Dermis blood vessel endothelial cell (primary cell): ENCODE measurements at regions not wholly inside any gene's neighbourhood (a gene's known extent, or its start where the extent isn't known, plus 50 kb on each side); places are given as distances from the start of the nearest gene placed in this dataset.

ENCODE experiments used
- DNase-seq: peaks from one replicate; pipeline ENCODE4 v3.0.0; 2010

- DNase-seq: peak; percentile 68
Observed at GRCh38 chr2:234335661-234336228, 161.1 kb downstream of the ARL4C start.

DNA sequence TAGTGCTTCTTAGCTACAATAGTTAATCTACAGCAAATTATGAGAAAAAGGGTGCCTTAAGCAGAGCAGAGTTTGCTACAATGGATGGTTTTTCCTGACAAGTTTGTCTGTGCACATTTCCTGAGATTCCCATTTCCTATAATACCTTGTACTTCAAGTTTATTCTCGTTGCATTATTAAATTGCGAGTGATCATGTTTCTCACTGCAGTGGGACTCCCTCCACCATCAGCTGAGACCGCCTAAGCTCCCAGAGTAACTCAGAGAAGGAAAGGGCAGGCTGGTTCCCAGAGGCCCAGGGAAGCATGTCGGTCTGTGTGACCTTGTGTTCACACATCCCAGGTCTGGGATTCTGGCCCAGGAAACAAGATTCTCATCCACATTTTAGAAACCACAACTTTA, 162.1 kb downstream of the ARL4C start:
- no peak for DNase-seq

GRCh38 chr2:234334151-234334550, 162.7 kb downstream of the ARL4C start:
- DNase-seq: peak; percentile 66

DNA sequence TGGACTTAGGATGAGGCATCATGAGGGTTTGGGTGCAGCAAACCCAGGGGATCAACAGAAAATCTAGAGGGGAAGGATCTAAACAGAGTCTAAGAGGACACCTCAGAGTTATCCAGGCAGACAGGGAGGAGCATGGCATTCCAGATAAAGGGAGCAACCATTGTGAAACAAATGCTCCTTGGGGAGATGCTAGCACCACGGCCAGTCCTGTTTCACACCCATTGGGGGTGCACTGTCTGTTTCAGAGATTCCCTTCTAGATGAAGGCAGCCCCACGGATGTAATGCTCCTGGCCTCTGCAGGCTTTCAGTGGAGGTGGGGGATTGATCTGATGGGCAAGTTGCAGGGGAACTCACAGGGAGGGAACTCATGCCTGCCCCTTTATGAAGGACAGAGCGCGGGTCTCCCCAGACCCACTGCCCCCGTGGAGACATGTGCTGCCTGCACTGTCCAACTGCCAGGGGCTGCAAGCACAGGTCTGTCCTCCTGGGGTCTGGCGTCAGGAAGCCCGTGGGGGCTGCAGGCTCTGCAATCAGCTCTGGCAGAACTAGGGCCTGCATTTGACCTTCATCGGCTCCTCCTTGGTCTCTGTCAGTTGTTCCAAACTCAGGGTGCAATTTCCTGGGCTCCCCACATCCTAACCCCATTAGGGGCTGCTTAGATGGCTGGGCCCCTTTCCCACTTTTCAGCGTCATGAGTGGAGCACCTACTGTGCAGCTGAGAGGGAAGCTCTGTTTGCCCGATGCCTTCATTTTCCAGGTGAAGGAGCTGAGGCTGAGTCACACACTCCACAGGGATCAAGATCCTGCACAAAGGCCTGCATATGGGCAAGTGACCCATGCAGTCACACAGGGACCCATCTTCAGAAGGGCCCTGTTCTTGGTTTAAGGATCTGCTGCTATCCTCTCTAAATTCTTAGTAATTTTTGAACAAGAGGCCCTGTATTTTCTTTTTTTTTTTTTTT, 163.4 kb downstream of the ARL4C start:
- no peak for DNase-seq

GRCh38 chr2:234331966-234332365, 164.9 kb downstream of the ARL4C start:
- DNase-seq: no peak

DNA sequence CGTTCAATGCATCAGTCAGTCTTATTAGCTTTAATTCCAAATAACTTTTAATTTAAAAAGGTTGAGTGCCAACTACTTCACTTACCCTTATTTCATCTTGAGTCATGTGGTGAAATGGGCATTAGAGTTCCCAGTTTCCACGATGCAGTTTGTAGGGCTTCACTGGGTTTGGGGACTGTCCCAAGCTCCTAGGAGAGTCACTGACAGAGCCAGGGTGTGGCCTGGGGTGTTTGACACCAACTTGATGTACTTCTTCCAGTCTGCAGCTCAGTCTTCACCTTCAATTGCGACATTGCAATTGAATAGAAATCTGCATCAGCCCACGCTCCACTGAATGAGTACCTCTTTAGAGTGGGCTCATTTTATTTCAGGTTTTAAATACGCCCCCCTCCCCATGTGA, 165.3 kb downstream of the ARL4C start:
- DNase-seq: no peak

DNA sequence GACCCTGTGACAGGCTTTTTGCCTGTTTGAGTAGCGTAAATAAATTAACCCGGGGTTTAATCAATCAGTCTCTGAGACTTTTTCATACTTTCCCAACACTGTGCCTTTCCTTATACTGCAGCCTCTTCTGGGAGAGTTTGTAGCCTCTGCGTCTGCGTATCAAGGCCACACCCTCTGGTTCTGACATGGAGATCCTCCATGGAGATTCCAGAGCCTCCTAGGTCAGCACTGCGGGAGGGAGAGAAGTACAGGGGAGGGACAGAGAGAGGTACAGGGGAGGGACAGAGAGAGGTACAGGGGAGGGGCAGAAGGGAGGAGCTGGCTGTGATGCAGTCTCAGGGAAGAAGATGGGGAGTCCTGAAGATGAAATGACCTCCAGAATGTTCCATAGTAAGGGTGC, 166.0 kb downstream of the ARL4C start:
- no peak for DNase-seq

DNA sequence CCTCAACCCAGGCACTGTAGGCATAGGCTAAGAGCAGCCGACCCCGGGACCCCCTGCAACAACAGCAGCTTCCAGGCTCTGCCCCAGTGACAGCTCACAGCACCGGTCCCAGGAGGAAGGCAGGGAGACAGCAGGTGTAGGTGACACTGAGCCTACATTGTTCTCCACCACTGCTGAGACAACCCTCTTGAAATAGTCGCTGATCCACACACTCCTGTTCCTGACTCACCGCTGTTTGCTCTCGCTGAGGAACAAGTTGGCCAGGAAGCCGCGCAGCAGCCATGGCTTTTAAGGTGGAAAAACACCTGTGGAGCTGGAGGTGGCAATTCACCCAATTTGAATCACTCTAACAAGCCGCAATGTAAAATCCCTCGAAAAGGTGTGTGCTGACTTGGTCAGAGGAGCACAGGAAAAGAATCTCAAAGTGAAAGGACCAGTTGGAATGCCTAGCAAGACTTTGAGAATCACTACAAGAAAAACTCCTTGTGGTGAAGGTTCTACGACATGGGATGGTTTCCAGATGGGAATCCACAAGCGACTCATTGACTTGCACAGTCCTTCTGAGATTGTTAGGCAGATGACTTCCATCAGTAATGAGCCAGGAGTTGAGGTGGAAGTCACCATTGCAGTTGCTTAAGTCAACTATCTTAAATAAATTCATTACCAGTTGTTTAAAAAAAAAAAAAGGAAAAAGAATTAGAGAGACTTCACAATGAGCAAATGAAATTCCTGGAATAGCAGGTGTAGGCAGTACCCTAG, 167.5 kb downstream of the ARL4C start:
- no peak for DNase-seq

- no peak for DNase-seq
Observed at GRCh38 chr2:234328444-234328990, 168.4 kb downstream of the ARL4C start.

DNA sequence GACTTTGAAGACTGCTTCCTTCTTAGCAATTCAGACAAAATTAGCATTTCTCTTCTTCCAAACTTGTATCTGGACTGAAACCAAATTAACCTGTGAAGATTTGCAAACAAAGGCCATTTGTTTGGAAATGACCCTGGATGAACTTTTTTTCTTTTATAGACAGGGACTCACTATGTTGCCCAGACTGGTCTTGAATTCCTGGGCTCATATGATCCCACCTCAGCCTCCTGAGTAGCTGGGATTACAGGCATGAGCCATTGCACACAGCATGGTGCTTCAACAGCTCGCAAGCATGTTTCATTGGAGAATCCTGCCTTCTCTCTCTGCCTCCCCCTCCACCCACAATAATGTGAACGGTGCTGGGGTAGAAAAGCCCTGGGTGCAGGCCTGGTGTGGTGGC, 170.2 kb downstream of the ARL4C start:
- no peak for DNase-seq

DNA sequence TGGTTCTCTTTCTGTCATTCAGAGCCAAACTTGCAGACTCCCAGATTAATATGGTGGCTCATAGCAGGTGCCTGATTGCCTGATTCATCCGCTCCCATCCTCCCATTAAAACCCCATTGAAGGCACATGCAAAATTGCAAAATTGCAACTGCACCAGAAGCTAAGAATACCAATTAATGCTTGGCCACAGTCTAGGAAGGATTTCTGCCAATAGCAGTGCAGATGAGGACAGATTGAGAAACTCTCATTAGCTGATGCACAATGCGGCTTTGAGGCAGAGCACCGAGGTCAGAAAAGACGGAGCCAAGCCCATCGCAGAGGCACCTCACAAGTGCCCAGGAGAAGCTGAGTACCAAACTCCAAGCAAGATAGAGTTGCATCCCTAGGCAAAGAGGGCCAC, 172.8 kb downstream of the ARL4C start:
- no peak for DNase-seq

DNA sequence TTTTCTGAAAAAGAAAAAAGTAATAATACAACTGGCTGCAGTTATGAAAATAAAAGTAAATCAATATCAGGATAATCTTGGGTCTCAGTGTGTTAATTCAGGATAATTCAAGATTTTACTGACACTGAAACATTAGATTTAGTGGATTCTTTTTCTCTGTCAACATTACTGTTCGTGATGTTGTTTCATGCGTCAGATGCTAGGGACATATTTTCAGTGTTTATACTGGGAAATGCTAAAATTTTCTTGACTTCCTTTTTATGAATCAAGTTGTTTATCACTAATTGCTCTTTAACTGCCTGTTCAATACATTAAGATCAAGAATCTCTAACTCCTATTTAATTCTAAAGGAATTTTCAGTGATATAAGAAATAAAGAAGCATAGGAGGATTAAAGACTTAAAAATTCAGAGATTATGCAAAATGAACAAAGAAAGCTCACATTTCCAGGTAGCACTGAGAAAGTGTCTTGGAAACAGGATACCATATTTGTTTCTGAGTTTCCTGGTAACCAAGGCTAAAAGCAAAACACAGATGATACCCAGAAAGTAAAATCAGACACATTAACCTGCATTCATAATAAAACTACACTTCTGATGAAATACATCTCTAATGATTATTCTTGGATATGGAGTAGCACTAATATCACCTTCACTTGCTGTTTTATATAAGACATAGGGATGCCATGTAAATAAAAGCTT, 174.0 kb downstream of the ARL4C start:
- DNase-seq: no peak

DNA sequence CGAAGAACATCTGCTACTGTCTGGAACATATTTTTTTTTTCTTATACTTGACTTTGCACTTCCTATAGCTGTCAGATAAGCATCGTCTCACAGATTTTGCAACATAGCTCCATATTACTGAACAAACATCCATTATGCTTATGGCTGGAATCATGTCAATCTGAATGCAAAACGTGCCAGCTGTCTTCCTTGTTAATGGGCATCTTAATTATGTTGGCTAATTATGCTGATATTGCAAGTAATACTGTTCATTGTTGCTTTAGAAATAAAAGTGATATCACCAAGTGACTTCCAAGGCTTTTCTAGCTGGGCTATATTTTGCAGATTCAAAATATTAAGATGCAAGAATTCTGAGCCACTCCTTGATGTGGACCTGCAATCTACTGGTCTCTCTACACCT, 176.8 kb downstream of the ARL4C start:
- no peak for DNase-seq

GRCh38 chr2:234318361-234318760, 178.5 kb downstream of the ARL4C start:
- DNase-seq: no peak

- no peak for DNase-seq
Observed at GRCh38 chr2:234313558-234313957, 183.3 kb downstream of the ARL4C start.

DNA sequence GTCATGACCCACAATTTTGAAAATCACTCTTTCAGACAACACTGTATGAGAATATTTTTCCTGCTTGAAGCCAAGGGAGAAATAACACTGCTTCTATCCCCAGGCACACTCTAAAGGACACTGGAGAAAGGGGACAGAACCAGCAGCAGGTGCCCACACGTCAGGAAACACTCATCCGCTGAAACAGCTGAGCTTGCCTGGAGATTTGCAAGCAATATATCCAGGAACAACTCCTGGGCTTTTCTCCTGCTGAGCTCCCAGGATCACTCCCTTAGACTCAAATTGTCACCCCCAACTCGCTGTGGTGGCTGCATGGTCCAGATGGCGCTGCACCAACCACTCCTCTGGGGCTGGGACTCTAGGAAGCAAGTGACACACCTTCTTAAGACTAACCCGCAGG, 186.7 kb downstream of the ARL4C start:
- no peak for DNase-seq

GRCh38 chr2:234309431-234309830, 187.4 kb downstream of the ARL4C start:
- no peak for DNase-seq

DNA sequence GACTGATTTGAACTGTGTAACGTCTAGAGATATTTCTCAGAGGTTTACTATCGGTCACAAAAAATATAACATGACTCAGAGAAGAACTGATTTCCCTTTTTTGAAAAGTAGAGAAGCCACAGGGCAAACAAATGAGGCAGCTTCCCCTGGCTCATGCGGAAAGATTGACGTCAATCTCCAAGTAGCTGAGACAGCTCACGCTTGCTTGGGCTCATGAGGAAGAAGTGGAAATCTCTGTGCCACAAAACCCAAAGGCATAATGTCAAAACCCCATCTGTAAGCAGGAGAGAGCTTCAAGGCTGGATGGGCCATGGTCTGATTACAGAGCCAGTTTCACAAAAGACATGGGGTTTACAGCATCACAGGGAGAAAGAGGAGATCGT, 188.1 kb downstream of the ARL4C start:
- peak; percentile 70 for DNase-seq

DNA sequence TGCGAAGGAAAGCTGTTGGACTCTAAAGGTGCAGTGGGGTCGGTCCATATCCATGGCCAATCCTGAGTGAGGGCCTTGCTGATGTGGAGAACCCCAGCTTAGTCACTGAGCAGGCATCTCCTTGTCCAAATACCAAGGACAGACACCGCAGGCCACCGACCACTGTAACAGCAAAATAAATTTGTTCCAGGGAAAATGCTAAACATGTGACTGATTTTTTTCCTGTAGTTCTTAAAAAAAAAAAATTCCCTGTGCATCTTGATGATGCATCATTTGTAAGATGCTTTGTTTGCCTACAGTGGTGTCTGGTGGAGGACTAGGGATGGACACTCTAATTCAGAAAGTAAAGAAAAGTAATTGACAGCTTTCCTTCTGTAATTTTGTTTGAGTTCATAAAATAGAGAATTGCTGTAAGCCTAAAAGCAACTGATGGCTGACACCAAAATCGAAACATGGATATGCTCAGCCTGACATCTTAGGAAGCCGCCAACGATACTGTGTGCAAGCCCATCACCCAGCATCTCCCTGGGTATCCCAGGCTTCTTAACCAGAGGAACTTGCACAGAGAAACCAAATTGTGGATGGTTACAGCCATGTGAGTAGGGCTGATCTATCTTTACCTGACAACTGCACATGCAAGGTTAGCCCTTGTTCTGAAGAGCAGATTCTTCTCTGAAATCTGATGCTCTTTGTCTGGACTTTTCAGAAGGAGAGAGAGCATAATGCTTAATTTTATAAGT, 188.6 kb downstream of the ARL4C start:
- no peak for DNase-seq

GRCh38 chr2:234307322-234307961, 189.4 kb downstream of the ARL4C start:
- DNase-seq: no peak

GRCh38 chr2:234306426-234307173, 190.3 kb downstream of the ARL4C start:
- DNase-seq: no peak
